NCI-H345 treated with DMSO at 0.1 percent for 48 hours (cell line): ENCODE measurements at regions not wholly inside any gene's neighbourhood (a gene's known extent, or its start where the extent isn't known, plus 50 kb on each side); places are given as distances from the start of the nearest gene placed in this dataset.
A peak's percentile ranks its signal among the peaks of the same experiment; 100 is the strongest.

Experiments used
- DNase-seq: peaks from one replicate; lab custom pipeline; 2025; ENCODE audit not compliant: unreplicated experiment; lab: John Stamatoyannopoulos, UW

GRCh38 chr11:69904161-69904973, 85.2 kb upstream of the FGF3 start:
- DNase-seq = no peak

- no peak for DNase-seq
Measured at GRCh38 chr11:69904974-69905535, 85.8 kb upstream of the FGF3 start.

GRCh38 chr11:69905611-69906452, 86.6 kb upstream of the FGF3 start:
- DNase-seq = no peak

- DNase-seq = no peak
Measured at GRCh38 chr11:69906453-69906907, 87.3 kb upstream of the FGF3 start.

- DNase-seq = no peak
Measured at GRCh38 chr11:69907611-69908010, 88.4 kb upstream of the FGF3 start.

DNA sequence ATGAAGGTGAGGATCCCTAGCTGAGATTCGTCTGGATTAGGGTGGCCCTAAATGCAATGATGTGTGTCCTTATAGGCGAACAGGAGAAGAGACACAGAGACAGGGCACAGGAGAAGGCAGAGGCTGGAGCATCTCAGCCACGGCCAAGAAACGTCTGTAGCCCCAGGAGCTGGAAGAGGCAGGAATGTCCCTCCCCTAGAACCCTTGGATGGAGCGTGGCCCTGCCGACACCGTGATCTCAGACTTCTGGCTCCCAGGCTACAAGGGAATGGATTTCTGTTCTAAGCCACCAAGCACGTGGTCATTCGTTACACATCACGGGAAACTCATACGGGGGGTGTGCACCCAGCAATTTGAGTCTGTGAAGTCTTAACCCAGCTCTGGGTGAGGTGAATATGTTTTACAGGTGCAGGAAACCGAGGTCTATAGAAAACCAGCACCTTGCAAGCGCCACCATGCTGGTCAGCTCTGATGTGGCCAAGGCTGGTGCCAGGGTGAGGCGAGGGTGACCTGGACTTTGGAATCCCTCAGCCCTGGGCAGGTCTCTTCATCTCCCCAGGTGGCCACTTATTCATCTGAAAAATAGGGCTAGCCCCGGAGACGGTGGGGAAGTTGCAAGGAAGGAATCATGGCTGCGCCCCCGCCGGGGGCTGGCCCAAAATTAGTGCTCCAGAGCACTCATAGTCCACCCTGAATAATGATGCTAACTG, 89.5 kb upstream of the FGF3 start:
- DNase-seq = no peak

DNA sequence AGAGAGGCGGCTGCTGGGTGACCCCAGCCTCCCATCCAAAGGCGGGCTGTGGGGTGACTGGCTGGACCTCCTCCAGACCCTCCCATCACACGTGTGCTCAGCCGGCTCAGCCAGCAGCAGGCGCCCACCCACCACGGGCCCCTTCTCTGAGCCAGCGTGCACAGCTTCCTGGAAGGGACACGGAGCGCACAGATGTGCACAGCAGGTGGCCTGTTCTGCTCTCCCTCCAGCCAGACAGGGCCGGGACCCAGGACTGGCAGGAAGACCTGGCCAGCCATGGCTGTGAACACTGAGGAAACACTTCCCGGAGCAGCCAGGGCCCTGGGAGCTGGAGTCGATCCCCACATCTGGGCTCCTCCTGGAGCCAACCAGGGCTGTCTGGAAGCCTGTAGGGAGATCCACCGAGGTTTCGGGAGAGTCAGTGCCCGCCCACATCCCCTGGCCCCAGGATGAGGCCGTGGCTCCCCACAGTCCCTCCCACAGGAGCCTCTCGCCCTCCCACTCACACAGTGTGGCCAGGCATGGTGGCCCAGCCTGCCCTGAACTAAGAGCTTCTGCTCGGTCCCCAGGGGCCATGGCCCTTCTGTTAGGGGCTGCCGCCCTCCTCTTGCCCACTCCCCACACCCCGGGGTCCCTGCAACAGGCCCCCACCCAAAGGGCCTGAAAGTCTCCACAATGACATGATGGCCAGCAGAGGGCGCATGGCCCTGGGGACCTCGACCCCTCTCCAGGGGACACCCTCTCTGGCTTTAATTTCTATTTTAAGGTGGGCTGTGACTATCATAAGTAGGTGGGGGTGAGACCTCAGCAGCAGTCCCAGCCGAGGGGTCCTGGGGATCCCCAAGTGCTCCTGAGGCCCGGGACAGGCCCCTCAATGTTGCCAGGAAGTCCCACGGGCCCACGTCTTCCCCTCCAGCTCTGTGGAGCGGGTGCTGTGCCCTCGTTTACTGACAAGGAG, 90.6 kb upstream of the FGF3 start:
- DNase-seq = no peak

- DNase-seq = no peak
Measured at GRCh38 chr11:69910519-69911309, 91.5 kb upstream of the FGF3 start.

GRCh38 chr11:69911310-69912160, 92.3 kb upstream of the FGF3 start:
- no peak for DNase-seq

DNA sequence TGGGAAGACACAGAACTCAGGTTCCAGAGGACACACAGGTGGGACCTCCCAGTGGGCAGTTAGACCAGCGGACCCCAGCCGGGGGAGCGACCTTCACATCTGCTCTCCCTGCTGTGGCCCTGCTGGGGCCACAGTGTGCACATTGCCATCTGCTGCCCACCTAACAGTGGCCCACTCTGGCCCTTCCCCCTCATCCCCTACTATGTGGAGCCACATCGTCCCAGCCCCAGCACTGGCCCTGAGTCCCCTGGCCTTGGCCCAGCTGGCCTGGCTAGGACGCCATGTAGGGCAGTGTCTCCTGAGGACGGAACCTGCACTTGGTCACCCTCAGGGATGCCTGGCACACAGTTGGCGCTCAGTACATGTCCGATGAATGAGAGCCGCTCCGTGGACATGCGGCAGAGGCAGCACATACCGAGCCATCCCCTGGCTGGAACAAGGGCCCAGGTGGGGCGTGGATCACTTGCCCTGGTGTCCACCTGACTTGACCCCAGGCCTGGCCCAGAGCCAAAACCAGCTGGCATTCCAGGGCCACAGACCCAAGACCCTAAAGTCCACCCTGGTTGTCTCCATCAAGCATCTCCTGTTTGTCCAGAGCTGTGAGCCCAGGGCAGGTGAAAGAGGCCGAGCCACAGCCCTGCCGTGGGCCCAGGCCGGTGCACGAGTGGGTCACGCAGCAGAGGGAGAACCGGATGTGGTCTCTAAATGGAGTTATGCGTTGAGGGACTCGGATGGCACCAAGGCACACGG, 93.1 kb upstream of the FGF3 start:
- no peak for DNase-seq

- DNase-seq = no peak
Measured at GRCh38 chr11:69912911-69913451, 93.8 kb upstream of the FGF3 start.

- no peak for DNase-seq
Measured at GRCh38 chr11:69913591-69914285, 94.5 kb upstream of the FGF3 start.

GRCh38 chr11:69914286-69915150, 95.3 kb upstream of the FGF3 start:
- no peak for DNase-seq

DNA sequence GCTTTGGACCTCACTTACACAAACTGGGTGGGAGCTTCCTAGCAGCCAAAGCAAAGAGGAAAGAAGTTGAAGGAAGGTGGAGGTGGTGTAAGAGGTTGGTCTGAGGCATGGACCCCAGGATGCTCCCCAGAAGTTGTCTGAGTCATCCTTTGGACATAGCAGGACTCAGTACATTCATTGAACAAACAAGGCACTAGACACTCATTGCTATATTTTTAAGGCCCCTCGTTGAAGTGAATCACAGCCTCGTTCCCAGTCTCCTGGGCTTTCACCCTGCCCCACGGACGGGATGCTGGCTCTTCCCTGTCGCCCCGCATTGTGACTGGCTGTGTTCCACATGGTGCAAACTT, 95.9 kb upstream of the FGF3 start:
- no peak for DNase-seq

- peak; percentile 36 for DNase-seq
Measured at GRCh38 chr11:69915501-69916250, 96.5 kb upstream of the FGF3 start.
